ENCODE measurements at regions not wholly inside any gene's neighbourhood (a gene's known extent, or its start where the extent isn't known, plus 50 kb on each side); places are given as distances from the start of the nearest gene placed in this dataset.
A peak's percentile ranks its signal among the peaks of the same experiment; 100 is the strongest.

DNA sequence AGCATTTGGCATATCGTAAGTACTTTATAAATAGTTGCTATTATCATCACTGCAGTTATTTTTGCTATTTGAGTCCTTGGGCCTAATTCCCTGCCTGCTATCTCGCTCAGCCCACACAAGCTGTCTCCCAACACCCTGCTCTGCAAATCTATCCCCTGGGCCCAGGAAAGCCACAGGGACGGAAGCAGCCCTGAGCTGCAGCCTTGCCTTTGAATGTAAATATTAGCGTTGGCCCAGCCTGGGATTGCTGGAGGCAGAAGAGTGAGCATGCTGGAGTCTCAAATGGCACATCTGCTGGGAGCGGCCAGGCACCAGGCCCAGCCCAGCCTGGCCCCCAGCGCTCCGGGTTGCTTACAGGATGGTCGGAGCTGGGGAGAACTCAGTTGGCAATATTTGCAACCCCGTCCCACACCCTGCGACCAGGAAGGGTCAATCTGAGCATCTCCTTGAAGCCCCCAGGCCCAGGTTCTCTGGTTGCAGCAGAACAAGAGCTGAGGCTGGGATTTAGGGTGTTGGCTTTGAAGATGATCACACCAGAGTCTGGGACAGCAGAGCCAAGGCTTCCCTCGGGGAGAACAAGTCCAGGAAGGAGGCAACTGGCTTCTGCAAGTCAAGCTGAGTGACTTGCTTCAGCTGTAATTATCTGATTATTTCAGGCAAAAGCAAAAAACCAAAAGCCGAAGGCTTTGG, 529.6 kb downstream of the SHQ1 start:
- H3K4me3 Mint-ChIP-seq: no peak overlapping the region
- H3K36me3 Mint-ChIP-seq (ENCODE audit: low read depth): no peaks in the 10 kb centered on the region
- H3K27ac Mint-ChIP-seq: no peak overlapping the region

DNA sequence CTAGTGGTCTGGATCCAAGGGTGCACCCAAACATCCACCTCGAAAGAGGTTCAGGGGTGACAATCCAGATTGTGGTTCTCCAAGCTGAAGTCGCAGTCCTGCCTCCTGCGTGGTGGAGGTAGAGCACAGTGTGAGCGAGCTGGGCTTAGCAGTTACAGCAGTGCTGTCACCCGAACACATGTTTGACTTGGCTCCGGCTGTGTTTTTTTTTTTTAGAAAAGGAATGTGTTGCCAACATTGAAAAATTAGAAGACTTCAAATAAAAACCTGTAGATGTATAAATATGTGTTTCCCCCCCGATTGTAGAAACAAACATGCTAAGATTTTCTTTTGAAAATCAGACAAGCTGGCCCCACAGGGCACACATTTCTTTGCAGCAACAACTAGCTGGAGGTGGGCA, 530.8 kb downstream of the SHQ1 start:
- Mint-ChIP-seq H3K27me3 (ENCODE audit: low read depth) (no peaks in the 10 kb centered on the region), H3K4me3 (no peak overlapping the region), H3K27ac (no peak overlapping the region), H3K9me3 (peaks cover 4% of the 10 kb centered on the region), H3K4me1 (ENCODE audit: low read depth) (peaks cover 5% of the 10 kb centered on the region), H3K36me3 (ENCODE audit: low read depth) (no peaks in the 10 kb centered on the region)
- no peak for DNase-seq (ENCODE audit: low spot score)

More for the DNA sequence above, 529.6 kb downstream of the SHQ1 start:
- Mint-ChIP-seq H3K27me3 (ENCODE audit: low read depth) (no peaks in the 10 kb centered on the region), H3K4me1 (ENCODE audit: low read depth) (peaks cover 5% of the 10 kb centered on the region), H3K9me3 (peaks cover 4% of the 10 kb centered on the region)
- DNase-seq (ENCODE audit: low spot score): no peak

DNA sequence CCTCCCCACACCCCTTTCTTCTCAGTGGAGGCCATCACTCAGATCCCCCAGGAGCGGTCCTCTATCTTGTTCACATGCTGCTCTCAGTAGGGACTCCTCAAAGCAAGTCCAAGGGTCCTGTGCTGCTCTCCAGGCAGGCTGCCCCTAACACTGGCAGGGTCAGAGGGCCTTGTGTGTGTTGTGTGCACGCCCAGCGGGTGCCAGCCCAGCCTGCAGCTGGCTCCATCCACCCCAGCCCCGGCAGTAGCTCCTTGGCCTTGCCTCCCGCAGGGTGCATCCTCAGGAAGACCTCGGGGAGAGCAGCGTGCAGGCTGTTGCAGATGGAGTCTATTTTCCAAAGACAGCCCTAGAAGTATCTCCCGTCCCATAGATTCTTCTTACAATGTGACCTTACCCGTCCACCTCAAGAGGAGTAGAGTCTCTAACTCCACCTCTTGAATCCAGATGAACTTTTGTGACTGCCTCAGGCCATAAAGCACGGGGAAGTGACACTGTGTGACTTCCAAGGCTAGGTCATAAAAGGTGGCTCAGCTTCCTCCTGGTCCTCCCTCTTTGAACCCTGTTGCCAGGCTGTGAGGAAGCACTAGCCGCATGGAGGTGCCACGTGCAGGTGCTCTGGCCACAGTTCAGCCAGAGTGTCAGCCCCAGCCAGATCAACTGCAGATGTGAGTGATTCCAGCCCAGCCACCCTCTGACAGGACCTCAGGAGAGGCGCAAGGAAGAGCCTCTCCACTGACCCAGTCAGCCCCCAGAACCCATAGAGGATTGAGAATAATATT, 531.6 kb downstream of the SHQ1 start:
- Mint-ChIP-seq H3K36me3 (ENCODE audit: low read depth) (no peaks in the 10 kb centered on the region), H3K4me1 (ENCODE audit: low read depth) (peaks cover 6% of the 10 kb centered on the region), H3K9me3 (peaks cover 4% of the 10 kb centered on the region), H3K27me3 (ENCODE audit: low read depth) (no peaks in the 10 kb centered on the region), H3K4me3 (no peak overlapping the region), H3K27ac (peak overlapping the region; percentile 2)
- DNase-seq (ENCODE audit: low spot score): no peak

DNA sequence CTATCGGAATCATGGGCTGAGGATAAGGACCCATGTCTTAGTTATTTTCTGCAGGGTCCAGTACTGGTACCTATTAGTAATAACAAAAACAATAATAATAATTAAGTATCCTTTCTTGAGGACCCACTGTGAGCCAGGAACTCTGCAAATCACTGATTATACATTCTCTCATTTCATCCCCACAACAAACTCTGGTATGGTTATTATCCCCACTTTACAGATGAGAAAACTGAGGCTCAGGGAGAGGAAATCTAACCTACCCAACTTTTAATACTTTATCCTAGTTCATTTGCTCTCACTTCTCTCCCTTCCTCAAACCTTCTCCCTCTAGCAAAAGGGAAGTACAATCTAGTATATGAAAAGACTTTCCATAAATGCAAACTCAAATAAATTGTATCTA, 528.4 kb upstream of the PROK2 start:
- H3K9me3 Mint-ChIP-seq: peaks cover 4% of the 10 kb centered on the region
- no peak overlapping the region for H3K27ac Mint-ChIP-seq
- H3K4me3 Mint-ChIP-seq: no peak overlapping the region
- DNase-seq (ENCODE audit: low spot score): no peak
- peaks cover 16% of the 10 kb centered on the region for H3K4me1 Mint-ChIP-seq (ENCODE audit: low read depth)
- peaks cover 1% of the 10 kb centered on the region for H3K36me3 Mint-ChIP-seq (ENCODE audit: low read depth)
- H3K27me3 Mint-ChIP-seq (ENCODE audit: low read depth): no peaks in the 10 kb centered on the region

DNA sequence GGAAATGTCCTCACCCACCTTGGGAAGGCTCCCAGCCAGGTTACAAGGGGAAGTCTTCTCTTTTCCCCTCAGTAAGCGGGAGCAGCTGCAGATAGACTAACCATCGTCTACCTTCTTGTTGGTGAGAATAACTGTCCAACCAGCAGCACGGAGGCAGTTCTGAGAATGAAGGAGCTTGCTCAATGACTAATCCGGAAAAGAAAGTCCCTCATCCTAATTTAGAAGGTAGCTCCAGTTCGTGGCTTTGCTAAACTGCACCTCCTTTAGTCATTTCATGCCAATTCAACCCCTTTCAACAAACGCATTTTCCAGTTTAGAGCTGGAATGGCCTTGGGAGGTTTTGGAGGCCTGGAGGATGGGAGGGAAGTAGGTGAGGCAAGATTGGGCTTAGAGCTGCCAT, 527.4 kb upstream of the PROK2 start:
- Mint-ChIP-seq H3K27me3 (ENCODE audit: low read depth) (no peaks in the 10 kb centered on the region), H3K4me3 (peak overlapping the region; percentile 30), H3K9me3 (peaks cover 4% of the 10 kb centered on the region), H3K4me1 (ENCODE audit: low read depth) (peaks cover 16% of the 10 kb centered on the region), H3K27ac (no peak overlapping the region), H3K36me3 (ENCODE audit: low read depth) (peaks cover 1% of the 10 kb centered on the region)
- DNase-seq (ENCODE audit: low spot score): peak; percentile 14

DNA sequence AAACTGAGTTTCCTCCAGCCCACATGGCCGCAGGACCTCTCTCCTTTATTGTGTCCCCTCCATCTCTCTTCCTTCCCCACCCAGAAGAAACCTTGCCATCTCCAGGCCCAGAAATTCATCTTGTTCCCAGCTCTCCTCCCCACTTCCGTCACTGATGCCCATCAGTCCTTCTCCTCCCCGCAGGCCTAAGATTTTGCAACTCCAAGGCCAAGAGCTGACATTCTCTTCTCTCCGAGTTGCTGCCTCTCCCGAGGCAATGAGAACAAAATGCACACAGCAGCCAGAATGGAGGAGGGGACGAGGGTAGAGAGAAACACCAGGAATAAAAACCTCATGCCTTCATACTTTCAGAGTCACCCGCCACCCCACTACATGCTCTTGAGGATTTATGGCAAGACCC, 526.5 kb upstream of the PROK2 start:
- Mint-ChIP-seq H3K27ac (no peak overlapping the region), H3K4me1 (ENCODE audit: low read depth) (peaks cover 16% of the 10 kb centered on the region), H3K36me3 (ENCODE audit: low read depth) (peaks cover 1% of the 10 kb centered on the region), H3K27me3 (ENCODE audit: low read depth) (no peaks in the 10 kb centered on the region), H3K9me3 (peaks cover 4% of the 10 kb centered on the region), H3K4me3 (peak overlapping the region; percentile 79)
- DNase-seq (ENCODE audit: low spot score): no peak

DNA sequence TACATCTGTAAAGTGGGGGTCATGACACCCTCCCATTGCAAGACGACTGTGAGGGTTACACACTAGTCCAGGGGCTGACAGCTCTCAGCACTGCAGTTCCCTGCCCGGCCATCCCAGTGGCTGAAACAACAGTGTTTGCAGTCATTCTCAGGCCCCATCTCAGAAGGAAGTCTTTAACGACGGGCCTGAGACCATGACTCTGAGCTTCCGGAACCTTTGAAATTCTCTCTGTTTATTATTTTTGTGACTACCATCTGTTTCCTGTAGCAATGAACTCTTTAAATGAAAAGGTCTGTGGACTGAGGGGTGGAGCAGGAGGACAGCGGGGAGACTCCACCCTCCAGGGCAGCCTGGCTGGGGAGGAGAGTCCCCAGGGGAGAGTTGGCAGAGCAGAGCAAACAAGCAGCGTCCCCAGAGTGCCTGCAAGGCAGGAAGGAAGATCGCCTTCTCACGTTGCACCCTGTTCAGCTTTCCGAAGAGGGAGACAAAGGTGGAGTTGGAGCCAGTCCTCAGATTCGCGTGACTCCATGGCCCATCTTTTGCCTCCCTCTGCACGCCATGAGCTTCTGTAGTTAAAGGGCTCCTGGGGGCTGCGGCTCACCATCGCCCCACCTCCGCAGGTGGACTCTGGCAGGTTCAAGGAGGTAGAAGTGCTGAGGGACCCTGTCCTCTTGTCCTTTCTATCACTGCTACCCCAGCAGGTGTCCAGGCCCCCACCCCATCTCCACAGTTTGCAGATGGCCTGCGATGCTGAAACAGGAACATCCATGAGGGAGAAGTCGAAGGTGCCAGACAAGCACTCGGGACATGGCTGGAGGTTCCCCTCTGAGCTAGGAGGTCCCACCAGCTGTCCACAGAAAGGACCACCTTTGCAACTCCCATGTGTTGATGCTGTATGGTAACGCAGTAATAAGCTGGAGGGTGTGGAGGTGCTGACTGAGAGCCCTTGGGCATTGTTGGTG, 525.8 kb upstream of the PROK2 start:
- peaks cover 1% of the 10 kb centered on the region for H3K36me3 Mint-ChIP-seq (ENCODE audit: low read depth)
- H3K27me3 Mint-ChIP-seq (ENCODE audit: low read depth): no peaks in the 10 kb centered on the region
- peak; percentile 11 for DNase-seq (ENCODE audit: low spot score)
- peaks cover 4% of the 10 kb centered on the region for H3K9me3 Mint-ChIP-seq
- H3K27ac Mint-ChIP-seq: peak overlapping the region; percentile 88
- H3K4me1 Mint-ChIP-seq (ENCODE audit: low read depth): peaks cover 16% of the 10 kb centered on the region
- H3K4me3 Mint-ChIP-seq: peak overlapping the region; percentile 79

DNA sequence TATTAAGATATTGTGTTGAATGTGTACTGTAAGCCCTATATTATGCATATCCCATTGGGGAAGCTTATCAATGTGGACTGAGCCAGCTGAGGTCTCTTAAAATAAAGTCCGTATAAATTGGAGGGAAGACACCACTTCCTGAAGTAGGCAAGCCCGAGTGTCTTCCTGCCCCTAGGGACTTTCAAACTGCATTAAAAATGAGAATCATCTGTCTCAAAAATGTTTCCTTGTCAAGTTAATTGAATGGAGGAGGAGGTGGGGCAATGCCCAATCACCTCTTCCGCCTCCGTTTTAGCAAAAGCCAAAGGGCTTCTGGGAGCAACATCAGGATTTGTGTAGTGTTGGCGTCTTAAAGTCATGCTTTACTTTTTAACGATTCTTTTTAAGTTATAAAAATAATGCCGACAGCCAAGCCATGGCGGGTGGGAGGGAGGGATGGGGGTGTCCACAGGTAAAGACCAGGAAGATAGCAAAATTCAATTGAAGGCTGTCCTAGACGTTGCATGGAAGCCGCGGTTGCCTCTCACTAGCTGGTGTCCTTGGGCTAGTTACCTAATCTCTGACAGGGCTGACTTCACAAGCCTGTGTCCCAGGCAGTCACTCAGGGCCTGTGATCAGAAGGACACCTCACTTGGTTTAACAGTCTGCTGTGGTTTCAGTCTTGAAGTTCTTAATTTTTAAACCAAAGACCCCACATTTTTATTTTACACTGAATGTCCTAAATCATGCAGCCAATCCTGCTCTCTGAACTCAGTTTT, 524.9 kb upstream of the PROK2 start:
- no peak for DNase-seq (ENCODE audit: low spot score)
- Mint-ChIP-seq H3K27me3 (ENCODE audit: low read depth) (peaks cover 4% of the 10 kb centered on the region), H3K9me3 (peaks cover 4% of the 10 kb centered on the region), H3K4me3 (peak overlapping the region; percentile 79), H3K4me1 (ENCODE audit: low read depth) (peaks cover 16% of the 10 kb centered on the region), H3K36me3 (ENCODE audit: low read depth) (peaks cover 1% of the 10 kb centered on the region), H3K27ac (peak overlapping the region; percentile 88)

DNA sequence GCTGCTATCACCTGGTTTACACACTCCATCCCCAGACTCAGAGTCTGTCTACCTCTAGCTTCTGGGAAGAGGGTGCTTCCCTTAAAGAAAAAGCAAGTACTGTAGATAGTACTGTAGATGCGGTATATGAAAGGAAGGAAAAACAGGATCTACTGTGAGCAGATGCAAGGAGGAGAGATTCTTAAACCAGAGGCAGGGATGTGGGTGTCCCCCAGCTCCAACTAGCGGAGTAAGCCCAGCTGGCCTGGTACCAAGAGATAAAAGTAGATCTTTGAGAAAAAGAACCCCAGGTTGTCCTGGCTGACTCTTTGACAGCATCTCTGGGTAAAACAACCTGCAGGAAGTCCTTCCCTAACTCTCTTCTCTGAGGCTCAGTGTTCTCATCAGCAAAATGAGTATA, 523.7 kb upstream of the PROK2 start:
- no peak overlapping the region for H3K4me3 Mint-ChIP-seq
- peaks cover 16% of the 10 kb centered on the region for H3K4me1 Mint-ChIP-seq (ENCODE audit: low read depth)
- no peak overlapping the region for H3K27ac Mint-ChIP-seq
- no peaks in the 10 kb centered on the region for H3K9me3 Mint-ChIP-seq
- peaks cover 4% of the 10 kb centered on the region for H3K27me3 Mint-ChIP-seq (ENCODE audit: low read depth)
- DNase-seq (ENCODE audit: low spot score): no peak
- H3K36me3 Mint-ChIP-seq (ENCODE audit: low read depth): peaks cover 1% of the 10 kb centered on the region

DNA sequence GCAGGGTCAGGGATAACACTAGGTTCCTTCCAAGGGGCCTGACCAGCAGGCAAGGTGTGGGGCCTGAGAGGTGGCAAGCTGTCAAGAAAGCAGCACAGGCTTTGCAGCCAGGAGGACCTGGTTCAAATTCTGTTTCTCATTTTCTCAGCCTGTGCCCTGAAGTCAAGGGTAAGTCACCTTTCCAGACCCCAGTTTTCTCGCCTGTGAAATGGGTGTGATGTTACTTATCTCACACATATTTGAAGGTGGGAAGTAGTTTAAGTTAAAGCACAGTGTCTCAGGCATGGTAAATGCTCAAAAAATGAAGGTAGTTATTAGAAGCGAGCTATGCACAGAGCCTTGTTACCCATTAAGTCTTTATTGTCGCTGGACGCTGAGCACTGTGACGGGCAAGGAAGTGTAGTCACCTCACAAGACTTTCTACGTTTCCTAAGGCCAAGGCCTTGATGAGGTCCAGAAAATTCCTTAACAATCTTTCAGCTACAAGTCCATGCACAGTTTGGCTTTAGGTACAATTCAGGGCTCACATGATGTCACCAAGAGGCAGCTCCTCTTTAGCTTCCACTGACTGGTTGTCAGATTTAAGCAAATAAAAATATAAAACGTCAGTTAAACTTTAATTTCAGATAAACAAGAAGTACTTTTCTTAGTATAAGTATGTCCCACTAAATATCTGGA, 522.6 kb upstream of the PROK2 start:
- Mint-ChIP-seq H3K9me3 (no peaks in the 10 kb centered on the region), H3K27me3 (ENCODE audit: low read depth) (peaks cover 4% of the 10 kb centered on the region), H3K4me1 (ENCODE audit: low read depth) (peaks cover 16% of the 10 kb centered on the region), H3K27ac (no peak overlapping the region), H3K4me3 (no peak overlapping the region), H3K36me3 (ENCODE audit: low read depth) (peaks cover 1% of the 10 kb centered on the region)
- no peak for DNase-seq (ENCODE audit: low spot score)

DNA sequence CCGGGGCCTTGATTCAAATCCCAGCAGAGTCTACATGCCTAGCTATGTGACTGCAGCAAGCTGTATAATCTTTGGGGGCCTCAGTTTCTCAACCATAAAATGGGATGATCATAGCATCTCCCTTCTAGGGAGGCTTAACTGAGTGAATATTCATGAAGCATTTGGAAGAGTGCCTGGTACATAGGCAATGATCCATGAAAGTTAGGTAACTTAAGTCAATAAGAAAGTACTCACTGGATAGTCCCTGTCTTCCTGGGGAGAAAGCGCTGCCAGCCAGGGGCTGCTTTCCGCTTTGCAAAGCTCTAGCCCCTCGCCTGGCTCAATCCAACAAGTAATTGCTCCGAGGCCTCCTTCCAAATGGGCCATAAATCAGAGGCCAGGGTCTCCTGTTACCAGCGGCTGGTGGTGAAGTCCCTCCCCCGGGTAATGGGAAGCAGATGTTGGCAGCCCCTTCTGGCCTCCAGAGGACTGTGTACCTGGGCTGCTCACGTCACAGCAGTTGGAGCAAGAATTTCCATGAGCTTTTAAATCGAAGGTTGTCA, 521.9 kb upstream of the PROK2 start:
- Mint-ChIP-seq H3K36me3 (ENCODE audit: low read depth) (peaks cover 1% of the 10 kb centered on the region), H3K27me3 (ENCODE audit: low read depth) (peaks cover 4% of the 10 kb centered on the region), H3K27ac (no peak overlapping the region), H3K4me1 (ENCODE audit: low read depth) (peaks cover 16% of the 10 kb centered on the region), H3K9me3 (no peaks in the 10 kb centered on the region), H3K4me3 (no peak overlapping the region)
- no peak for DNase-seq (ENCODE audit: low spot score)

DNA sequence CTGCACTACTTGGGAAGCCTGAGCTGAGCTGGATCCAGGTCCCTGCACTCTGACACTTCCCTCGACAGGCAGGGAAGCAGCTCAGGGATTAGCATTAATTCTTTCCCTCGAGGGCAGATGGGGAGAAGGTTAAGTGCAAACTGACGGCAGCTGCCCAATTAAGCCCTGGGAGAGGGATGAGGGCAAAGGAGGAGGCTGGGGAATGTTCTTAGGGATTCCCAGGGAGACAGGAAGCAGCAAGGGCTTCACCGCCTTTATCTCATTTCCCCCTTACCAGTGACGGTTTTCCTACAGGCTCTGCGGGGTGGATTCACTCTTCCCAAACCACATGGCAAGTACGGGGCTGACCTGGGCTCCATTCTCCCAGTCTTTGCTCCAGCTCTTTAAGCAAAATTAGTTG, 519.0 kb upstream of the PROK2 start:
- H3K4me3 Mint-ChIP-seq: no peak overlapping the region
- no peaks in the 10 kb centered on the region for H3K36me3 Mint-ChIP-seq (ENCODE audit: low read depth)

DNA sequence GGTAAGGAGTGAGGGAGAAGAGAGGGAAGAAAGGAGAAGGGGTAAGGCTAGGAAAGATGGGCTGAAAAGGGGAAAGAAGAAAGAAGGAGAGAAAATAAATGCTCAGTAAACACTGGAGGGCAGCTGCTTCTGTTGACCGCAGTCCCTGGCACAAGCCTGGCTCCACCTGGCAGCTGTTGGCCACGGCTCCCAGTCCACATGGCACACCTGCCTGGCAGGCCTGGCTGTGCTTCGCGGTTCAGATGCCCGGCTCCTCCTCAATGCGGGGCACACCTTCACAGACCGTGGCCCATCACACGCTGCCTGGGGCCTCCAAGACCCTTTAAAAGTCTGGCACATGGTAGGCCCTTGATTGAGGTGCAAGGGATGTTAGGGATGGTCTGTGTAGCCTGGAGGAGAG, 516.8 kb upstream of the PROK2 start:
- Mint-ChIP-seq H3K9me3 (no peaks in the 10 kb centered on the region), H3K36me3 (ENCODE audit: low read depth) (no peaks in the 10 kb centered on the region), H3K4me3 (no peak overlapping the region), H3K4me1 (ENCODE audit: low read depth) (no peaks in the 10 kb centered on the region), H3K27ac (no peak overlapping the region), H3K27me3 (ENCODE audit: low read depth) (peaks cover 6% of the 10 kb centered on the region)
- no peak for DNase-seq (ENCODE audit: low spot score)

More for the DNA sequence above, 519.0 kb upstream of the PROK2 start:
- H3K27me3 Mint-ChIP-seq (ENCODE audit: low read depth): peaks cover 6% of the 10 kb centered on the region
- no peak for DNase-seq (ENCODE audit: low spot score)
- no peaks in the 10 kb centered on the region for H3K9me3 Mint-ChIP-seq
- H3K27ac Mint-ChIP-seq: no peak overlapping the region
- peaks cover 2% of the 10 kb centered on the region for H3K4me1 Mint-ChIP-seq (ENCODE audit: low read depth)
